GM21390 (cell line): ENCODE measurements at regions not wholly inside any gene's neighbourhood (a gene's known extent, or its start where the extent isn't known, plus 50 kb on each side); places are given as distances from the start of the nearest gene placed in this dataset.

Source experiments
- ATAC-seq: cut with Tn5 transposase; IDR thresholded peaks from one replicate; pipeline ENCODE4 v1.9.1; 2021; ENCODE audit not compliant: unreplicated experiment

GRCh38 chr18:41703744-41704530, 251.1 kb upstream of the PIK3C3 start:
- no peak for ATAC-seq

- no peak for ATAC-seq
These were observed 254.6 kb upstream of the PIK3C3 start for GRCh38 chr18:41700416-41700815.

- ATAC-seq = peak; percentile 61
These were observed 259.6 kb upstream of the PIK3C3 start for GRCh38 chr18:41695441-41695840.

- no peak for ATAC-seq
These were observed 262.0 kb upstream of the PIK3C3 start for GRCh38 chr18:41693008-41693407.

- ATAC-seq = no peak
These were observed 264.5 kb upstream of the PIK3C3 start for GRCh38 chr18:41690332-41691127.

- ATAC-seq = no peak
These were observed 267.9 kb upstream of the PIK3C3 start for GRCh38 chr18:41687138-41687537.

- ATAC-seq = no peak
These were observed 273.7 kb upstream of the PIK3C3 start for GRCh38 chr18:41681138-41681880.

- no peak for ATAC-seq
These were observed 280.5 kb upstream of the PIK3C3 start for GRCh38 chr18:41674506-41674905.

- ATAC-seq = no peak
These were observed 288.8 kb upstream of the PIK3C3 start for GRCh38 chr18:41666231-41666630.

GRCh38 chr18:41665210-41665609, 289.8 kb upstream of the PIK3C3 start:
- ATAC-seq = no peak

GRCh38 chr18:41660654-41661053, 294.4 kb upstream of the PIK3C3 start:
- ATAC-seq = no peak

GRCh38 chr18:41659438-41660130, 295.4 kb upstream of the PIK3C3 start:
- no peak for ATAC-seq

- ATAC-seq = no peak
These were observed 297.8 kb upstream of the PIK3C3 start for GRCh38 chr18:41657189-41657588.

- ATAC-seq = no peak
These were observed 300.0 kb upstream of the PIK3C3 start for GRCh38 chr18:41655074-41655473.

- no peak for ATAC-seq
These were observed 307.1 kb upstream of the PIK3C3 start for GRCh38 chr18:41647914-41648313.

- no peak for ATAC-seq
These were observed 308.0 kb upstream of the PIK3C3 start for GRCh38 chr18:41646915-41647620.

GRCh38 chr18:41645589-41646360, 309.3 kb upstream of the PIK3C3 start:
- no peak for ATAC-seq

GRCh38 chr18:41644466-41644865, 310.6 kb upstream of the PIK3C3 start:
- ATAC-seq = no peak

GRCh38 chr18:41643427-41643826, 311.6 kb upstream of the PIK3C3 start:
- ATAC-seq = no peak

- ATAC-seq = no peak
These were observed 312.3 kb upstream of the PIK3C3 start for GRCh38 chr18:41642756-41643155.
